GDM1 (cell line): ENCODE measurements at regions not wholly inside any gene's neighbourhood (a gene's known extent, or its start where the extent isn't known, plus 50 kb on each side); places are given as distances from the start of the nearest gene placed in this dataset.
"Not testable (repeated sequence)": the region's sequence is repeated elsewhere in the genome, so short reads cannot be mapped to it uniquely, and the experiment has no call there.

Experiments used
- DNase-seq: peaks from one replicate; lab custom pipeline; 2025; lab: John Stamatoyannopoulos, UW

DNA sequence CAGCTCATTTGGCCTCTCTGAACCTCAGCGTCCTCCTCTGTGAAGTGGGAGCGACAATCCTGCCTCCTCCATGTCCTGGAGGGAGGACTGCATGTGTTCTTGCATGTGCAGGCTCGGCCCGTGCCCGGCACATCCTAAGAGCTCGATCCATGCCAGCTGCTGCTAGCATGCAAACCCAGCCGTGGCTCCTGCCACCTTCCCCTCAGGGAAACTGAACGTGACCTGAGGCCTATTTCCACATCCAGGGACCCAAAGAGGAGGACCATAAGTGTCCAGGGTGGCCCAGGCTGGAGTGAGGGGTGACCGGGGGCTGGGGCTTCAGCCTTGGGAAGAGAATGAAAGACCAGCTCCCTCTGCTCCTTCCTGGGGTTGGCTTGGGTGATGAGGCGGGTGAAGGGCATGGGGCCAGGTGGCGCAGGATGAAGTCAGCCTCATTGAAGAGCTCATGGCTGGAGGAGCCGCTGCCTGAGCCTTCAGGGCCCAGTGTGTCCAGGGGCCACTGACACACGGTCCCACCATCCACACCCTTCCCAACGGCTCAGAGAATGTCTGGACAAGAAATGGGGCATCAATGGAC lies 115.7 kb upstream of the AKAP13 start:
- DNase-seq, result not testable (repeated sequence)

DNA sequence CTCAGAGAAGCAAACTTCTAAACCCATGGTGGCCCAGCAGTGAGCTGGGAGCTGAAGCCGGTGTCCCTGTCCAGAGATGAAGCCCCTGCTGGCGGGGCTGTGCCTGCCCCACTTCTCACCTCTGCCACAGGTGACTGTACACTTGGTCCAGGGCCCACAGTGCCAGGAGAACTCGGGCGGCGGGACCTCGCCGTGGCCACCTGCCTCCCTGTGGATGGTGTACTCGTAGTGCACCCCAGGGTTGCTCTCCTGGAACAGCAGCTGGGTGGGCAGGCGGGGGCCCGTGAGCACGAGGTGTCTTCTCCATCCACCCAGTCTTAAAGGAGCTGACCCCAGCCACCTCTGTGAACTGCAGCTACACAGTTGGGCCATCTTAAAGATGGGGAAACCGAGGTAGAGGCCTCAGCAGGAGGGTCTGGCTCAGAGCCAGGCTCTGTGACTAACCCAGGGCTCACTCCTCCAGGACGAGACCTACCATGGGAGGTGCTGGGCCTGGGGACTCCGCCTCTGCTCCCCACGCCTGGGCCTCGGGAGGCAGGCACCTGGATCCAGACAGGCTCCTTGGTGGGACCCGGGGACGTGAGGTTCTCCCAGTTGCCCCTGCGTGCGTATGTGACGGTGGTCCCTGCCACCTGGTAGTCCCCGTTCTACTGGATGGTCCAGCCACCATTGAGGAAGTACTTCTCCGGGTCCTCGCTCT lies 113.1 kb upstream of the AKAP13 start:
- not testable (repeated sequence) for DNase-seq

- DNase-seq, result no peak
Observed at GRCh38 chr15:85274315-85275050, 105.9 kb upstream of the AKAP13 start.

DNA sequence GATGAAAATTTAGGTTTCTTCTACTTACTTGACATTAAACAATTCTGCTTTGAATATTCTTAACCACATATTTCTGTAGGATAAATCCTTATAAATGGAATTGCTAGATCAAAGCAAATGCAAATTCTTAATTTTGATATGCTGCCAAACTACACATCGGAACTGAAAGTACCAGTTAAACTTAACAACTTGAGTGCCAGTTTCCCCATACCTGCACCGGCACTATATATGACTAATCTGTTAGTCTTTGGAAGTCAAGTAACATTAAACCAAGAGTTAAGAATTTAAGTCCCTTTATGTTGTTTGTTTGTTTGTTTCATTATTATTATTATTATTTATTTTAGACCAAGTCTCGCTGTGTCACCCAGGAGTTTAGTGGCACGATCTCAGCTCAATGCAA lies 103.9 kb upstream of the AKAP13 start:
- no peak for DNase-seq

DNA sequence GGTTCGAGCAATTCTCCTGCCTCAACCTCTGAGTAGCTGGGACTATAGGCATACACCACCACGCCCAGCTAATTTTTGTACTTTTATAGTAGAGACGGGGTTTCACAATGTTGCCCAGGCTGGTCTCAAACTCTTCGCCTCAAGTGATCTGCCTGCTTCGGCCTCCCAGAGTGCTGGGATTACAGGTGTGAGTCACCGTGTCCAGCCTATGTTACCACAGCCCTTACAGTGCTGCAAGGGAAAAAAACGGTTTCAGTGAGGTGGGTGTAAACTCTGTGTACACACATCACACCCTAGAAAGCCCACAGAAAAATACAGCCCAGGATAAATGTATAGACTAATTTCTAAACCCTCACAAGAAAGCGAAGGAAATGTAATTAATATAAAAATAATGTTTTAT lies 103.5 kb upstream of the AKAP13 start:
- DNase-seq, result no peak

DNA sequence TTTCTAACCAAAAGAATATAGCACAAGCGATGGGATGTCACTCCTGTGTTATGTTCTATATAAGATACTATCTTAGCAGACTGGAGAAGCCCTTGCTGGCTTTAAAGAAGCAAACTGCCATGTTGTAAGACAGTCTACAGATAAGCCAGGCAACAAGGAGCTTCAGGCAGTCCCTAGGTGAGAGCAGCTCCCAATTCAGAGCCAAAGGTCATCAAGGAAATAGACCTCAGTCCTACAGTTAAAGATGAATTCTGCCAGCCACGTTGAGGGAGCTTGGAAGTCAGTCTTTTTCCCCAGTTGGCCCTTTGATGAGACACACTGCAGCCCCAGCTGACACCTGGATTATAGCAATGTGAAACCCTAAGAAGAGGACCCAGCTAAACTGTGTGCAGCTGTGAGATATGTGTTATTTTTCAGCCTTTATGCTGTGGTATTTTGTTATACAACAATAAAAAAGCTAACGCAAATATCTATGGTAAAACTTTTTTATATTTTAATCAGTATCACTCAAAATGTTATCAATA lies 102.5 kb upstream of the AKAP13 start:
- no peak for DNase-seq

DNA sequence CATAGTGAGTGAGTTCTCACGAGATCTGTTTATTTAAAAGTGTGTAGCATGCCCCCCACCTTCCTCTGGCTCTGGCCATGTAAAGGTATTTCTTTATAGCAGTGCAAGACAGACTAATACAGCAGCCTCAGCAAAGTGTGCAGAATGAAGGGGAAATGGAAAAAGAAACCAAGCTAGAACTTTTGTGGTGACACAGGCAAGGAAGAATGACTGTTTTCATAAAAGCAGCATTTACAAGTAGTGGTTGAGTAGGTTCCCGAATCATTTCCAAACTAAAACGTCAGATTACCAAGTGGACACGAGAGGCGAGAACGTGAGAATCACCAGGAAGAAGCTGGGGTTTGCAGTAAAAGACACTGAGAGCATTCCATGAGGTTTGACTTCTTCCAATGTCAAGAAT lies 100.2 kb upstream of the AKAP13 start:
- no peak for DNase-seq

DNA sequence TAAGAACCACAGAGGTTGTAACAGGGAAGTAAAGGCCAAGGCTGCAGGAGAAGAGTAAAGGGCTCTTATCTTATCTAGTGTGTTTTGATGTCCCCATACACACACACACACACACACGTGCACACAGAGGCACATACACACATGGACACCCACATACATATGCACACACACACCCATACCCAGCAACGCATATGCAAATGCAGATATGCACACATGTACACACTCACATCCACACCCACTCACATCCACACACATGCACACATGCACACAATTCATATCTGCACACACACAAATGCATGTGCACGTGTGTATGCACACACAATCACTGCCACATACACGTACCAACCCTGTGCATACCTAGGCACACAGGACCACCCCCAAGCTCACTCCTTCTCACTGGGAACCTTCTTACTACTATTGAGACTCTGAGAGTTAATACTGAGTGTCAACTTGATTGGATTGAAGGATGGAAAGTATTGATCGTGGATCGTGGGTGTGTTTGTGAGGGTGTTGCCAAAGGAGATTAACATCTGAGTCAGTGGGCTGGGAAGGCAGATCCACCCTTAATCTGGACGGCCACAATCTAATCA lies 99.0 kb upstream of the AKAP13 start:
- no peak for DNase-seq

DNA sequence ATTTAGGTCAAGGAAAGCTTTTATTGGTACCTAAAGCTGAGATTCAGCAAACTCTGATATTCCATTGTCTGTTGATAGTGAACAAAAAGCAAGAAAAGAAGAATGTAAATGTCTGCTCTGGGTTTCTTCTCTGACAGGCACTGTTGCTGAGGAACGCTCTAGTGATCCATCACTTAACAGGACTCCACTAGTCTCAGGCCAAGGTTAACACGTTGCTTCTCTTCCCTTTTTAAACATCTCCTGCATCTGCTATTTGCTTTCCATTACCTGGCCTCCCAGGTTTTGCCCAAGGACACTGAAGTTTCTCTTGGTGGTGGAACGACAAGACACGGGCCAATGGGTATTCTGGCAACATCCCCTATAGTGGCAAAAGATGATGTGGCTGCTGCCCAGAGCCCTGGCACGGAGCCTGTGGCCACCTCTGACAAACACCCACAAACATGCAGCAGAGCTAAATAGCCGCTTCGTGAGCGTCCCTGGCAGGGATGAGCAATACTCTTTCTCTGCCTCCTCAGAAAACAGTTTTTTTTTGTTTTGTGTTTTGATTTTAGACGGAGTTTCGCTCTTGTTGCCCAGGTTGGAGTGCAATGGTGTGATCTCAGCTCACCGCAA lies 97.8 kb upstream of the AKAP13 start:
- DNase-seq, result no peak

DNA sequence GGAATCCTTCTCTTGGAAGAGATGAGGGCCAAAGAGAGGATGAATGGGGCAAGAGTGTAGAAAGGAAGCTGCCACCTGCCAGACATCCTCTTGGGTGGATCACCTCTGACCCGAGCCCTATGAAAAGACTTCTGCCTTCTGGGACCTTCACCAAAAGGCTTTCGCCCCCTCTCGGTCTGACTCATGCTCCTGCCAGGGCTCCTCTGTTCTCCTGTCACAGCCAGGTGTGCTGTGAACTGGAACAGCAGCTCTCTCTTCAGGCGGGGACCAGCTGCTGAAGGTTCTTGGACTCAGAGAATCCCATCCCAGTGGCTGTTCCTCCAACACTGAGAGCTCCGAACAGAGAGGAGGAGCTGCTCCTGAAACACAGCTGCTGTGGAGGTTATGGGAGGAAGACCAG lies 96.6 kb upstream of the AKAP13 start:
- not testable (repeated sequence) for DNase-seq

GRCh38 chr15:85284497-85284896 lies 95.9 kb upstream of the AKAP13 start:
- no peak for DNase-seq

DNA sequence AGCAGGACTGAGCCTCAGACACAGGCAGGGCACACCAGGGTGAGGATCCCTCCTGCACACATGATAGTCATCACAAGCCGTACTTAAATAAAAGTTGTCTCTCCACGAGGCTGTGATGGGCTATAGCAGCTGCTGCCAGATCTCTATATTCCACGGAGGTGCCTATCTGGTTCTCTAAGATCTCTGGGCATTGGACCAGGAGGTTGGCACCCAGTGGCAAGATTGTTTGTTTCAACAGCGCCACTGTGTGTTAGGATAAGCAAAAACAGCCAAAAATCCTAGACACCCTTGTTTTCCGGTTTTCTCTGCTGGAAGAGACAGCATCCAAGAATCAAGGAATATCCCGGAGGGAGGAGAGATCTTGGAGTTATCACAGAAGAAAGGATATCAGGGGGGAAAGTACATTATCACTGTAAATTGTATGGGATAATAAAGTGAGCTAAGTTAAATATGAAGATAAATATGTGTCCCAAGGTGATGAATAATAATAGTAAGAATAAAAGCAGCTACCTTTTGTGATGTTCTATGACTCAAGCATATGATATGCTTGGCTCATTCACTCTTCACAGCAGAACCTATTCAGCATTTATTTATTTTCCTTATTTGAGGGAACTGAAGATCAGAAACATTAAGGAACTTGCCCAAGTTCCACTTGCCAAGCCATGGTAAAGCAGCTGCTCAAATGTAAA lies 90.6 kb upstream of the AKAP13 start:
- peak; percentile 2 for DNase-seq

- not testable (repeated sequence) for DNase-seq
Observed at GRCh38 chr15:85292583-85292982, 87.8 kb upstream of the AKAP13 start.

- DNase-seq, result peak; percentile 56
Observed at GRCh38 chr15:85296615-85297402, 83.6 kb upstream of the AKAP13 start.

DNA sequence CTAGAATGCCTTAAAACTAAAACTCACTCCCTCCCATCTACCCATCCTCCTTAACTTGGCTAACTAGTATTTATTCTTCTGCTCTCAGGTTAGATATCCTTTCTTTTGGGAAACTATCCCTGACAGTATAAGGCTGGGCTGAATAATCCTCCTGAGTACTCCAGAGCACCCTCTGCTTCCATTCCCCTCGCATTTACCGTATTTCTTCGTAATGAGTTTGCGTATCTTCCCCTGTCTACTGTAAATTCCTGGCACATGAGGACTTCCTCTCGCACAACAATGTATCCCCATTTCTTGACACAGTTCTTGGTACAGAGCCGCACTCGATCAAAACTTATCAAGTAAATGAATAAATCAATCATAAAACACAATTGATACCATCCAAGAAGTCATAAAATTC lies 82.9 kb upstream of the AKAP13 start:
- DNase-seq, result no peak

- no peak for DNase-seq
Observed at GRCh38 chr15:85298366-85298765, 82.0 kb upstream of the AKAP13 start.

DNA sequence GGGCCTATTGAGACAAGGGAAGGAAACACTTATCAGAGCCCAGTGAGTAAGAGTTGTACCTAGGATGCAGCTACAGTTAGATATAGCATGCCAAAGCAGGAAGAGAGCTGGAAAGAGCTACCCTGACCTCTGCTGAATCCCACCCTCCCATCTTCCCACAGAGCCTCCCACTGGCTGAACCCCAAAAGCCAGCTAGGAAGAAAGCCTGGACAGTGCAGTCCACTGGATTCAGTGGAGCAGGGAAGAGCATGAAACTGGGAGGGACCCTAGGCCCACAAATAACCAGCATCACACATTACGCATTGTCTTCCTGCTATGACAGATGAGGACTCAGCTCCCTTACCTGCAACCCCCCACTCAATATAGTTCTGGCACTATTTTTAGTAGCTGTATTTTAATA lies 81.5 kb upstream of the AKAP13 start:
- DNase-seq, result no peak

GRCh38 chr15:85302271-85302670 lies 78.1 kb upstream of the AKAP13 start:
- no peak for DNase-seq

DNA sequence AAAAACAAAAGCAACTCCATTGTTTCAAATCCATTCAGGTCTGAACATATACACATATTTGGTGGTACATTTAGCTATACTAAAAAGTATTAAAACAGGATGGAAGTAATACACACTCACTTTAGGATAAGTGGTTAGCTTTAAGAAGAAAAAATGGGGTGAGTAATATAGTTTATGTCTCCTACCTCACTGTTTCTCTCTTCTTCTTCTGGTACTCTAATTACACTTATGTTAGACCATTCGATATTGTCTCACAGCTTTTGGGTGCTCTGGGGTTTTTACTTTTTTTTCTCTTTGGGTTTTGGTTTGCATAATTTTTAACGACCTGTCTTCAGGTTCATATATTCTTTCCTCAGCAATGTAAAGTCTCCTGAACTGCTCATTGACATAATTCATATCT lies 75.4 kb upstream of the AKAP13 start:
- no peak for DNase-seq

- no peak for DNase-seq
Observed at GRCh38 chr15:85306946-85307686, 73.3 kb upstream of the AKAP13 start.
